ENCODE measurements at regions not wholly inside any gene's neighbourhood (a gene's known extent, or its start where the extent isn't known, plus 50 kb on each side); places are given as distances from the start of the nearest gene placed in this dataset.

DNA sequence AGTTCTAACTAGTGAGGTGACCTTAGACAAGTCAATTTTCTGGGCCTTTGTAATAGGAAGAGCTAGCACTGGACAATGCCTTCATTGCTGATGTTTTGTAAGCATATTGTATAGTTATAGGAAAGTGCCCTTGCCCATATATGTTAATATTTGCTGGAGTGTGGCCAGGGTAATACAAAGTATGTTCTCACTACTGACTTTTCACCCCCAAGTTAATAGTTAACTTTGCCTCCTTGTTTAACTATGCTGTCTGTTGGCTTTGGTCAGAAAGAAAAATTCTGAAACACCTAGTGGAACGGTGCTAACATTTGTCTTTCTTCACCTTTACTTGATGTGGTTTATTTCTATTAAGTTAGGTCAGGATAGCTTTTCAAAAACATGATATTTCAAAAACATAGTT is 287.4 kb upstream of the CTNNB1 start:
- H3K9me3 ChIP-seq (replicated peaks; ENCODE audit: control insufficient read depth, insufficient read depth, low read depth, low read length) = no peaks in the 10 kb centered on the region
- POLR2A ChIA-PET = interaction anchor here (1.0 kb wide), 1 partner anchor 8 kb away, joined by 3 read pairs; no protein-coding TSS in a partner anchor
- H3K9ac ChIP-seq (ENCODE audit: insufficient read depth in 1 of 2, low read depth in 2 of 2, low read length in 2 of 2) = no peak overlapping the region
- H3K4me2 ChIP-seq (ENCODE audit: insufficient read depth, low read length) = no peak overlapping the region
- no peaks in the 10 kb centered on the region for H3K79me2 ChIP-seq (ENCODE audit: control insufficient read depth, insufficient read depth, low read length)
- H2AFZ ChIP-seq (ENCODE audit: low read depth, low read length) = no peak overlapping the region
- H4K20me1 ChIP-seq (replicated peaks; ENCODE audit: control insufficient read depth, insufficient read depth, low read length) = no peaks in the 10 kb centered on the region
- CTCF ChIA-PET (ENCODE audit: low intra/inter-chr PET ratio) = no interaction called here
- peaks cover 0 to 12% of the 10 kb centered on the region in 2 experiments; a peak in 2 of 5 replicates for H3K27me3 ChIP-seq (ENCODE audit: control insufficient read depth in 2 of 2, insufficient read depth in 2 of 2, low read length in 2 of 2)
- FAIRE-seq (no peak), ATAC-seq (no peak), DNase-seq (ENCODE audit: extremely low read depth in 1 of 4, low spot score in 3 of 4) (no peak)
- no TSS peak for BruUV-seq (replicated peaks)
- TF ChIP-seq, protein P1, sequence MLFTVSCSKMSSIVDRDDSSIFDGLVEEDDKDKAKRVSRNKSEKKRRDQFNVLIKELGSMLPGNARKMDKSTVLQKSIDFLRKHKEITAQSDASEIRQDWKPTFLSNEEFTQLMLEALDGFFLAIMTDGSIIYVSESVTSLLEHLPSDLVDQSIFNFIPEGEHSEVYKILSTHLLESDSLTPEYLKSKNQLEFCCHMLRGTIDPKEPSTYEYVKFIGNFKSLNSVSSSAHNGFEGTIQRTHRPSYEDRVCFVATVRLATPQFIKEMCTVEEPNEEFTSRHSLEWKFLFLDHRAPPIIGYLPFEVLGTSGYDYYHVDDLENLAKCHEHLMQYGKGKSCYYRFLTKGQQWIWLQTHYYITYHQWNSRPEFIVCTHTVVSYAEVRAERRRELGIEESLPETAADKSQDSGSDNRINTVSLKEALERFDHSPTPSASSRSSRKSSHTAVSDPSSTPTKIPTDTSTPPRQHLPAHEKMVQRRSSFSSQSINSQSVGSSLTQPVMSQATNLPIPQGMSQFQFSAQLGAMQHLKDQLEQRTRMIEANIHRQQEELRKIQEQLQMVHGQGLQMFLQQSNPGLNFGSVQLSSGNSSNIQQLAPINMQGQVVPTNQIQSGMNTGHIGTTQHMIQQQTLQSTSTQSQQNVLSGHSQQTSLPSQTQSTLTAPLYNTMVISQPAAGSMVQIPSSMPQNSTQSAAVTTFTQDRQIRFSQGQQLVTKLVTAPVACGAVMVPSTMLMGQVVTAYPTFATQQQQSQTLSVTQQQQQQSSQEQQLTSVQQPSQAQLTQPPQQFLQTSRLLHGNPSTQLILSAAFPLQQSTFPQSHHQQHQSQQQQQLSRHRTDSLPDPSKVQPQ (CRISPR knock-in tag; IDR thresholded peaks at IDR 0.05; ENCODE audit: borderline replicate concordance) = no peak
- no peak for TF ChIP-seq MXI1 (IDR thresholded peaks at IDR 0.05; ENCODE audit: low read depth, low read length)
- TF ChIP-seq CBX2 (IDR thresholded peaks at IDR 0.05; ENCODE audit: insufficient read depth, low read length, poor library complexity, severe bottlenecking) = no peak
- no peak for TF ChIP-seq ZBTB1 (CRISPR knock-in tag; IDR thresholded peaks at IDR 0.05; ENCODE audit: borderline replicate concordance, low read depth)
- no peak for TF ChIP-seq ZNF77 (CRISPR knock-in tag; IDR thresholded peaks at IDR 0.05)
- no peak for TF ChIP-seq JUND (IDR thresholded peaks at IDR 0.05; ENCODE audit: borderline replicate concordance, low read depth, low read length)
- TF ChIP-seq JUND (tag; IDR thresholded peaks at IDR 0.05; ENCODE audit: borderline replicate concordance, low read depth, low read length) = no peak
- no peak for TF ChIP-seq COPS2 (conservative IDR thresholded peaks at IDR 0.05)
- TF ChIP-seq SUPT5H (IDR thresholded peaks at IDR 0.05) = no peak
- in situ Hi-C loops (cut with MboI) = no loop called here
- intact Hi-C loops (cut with micrococcal nuclease) = no loop called here
- H3K4me1 ChIP-seq (replicated peaks in 1 of 2; ENCODE audit: control insufficient read depth in 2 of 2, insufficient read depth in 2 of 2, low read length in 2 of 2) = no peaks in the 10 kb centered on the region
- H3K4me3 ChIP-seq = no peak overlapping the region
- H3K27ac ChIP-seq (ENCODE audit: extremely low read depth, low read depth, low read length) = no peak overlapping the region
- no peaks in the 10 kb centered on the region for H3K36me3 ChIP-seq (ENCODE audit: control insufficient read depth, insufficient read depth, low read length)
- whole genome bisulfite sequencing (ENCODE audit: insufficient coverage, low coverage, missing lambda C conversion rate) = 0% methylated on average over 1 of the region's 1 CpG
- no peaks in the 10 kb centered on the region for H3K9me1 ChIP-seq (ENCODE audit: control insufficient read depth, insufficient read depth, low read length)
